Right hindlimb (tissue), 1 donor: ENCODE measurements at regions not wholly inside any gene's neighbourhood (a gene's known extent, or its start where the extent isn't known, plus 50 kb on each side); places are given as distances from the start of the nearest gene placed in this dataset.
"Not testable (repeated sequence)": the region's sequence is repeated elsewhere in the genome, so short reads cannot be mapped to it uniquely, and the experiment has no call there.

Experiments
- DNase-seq: peaks from one replicate; pipeline ENCODE4 v3.0.0-alpha.2; 2018

GRCh38 chr4:53959343-53960120 is 104.9 kb downstream of the CHIC2 start:
- peak; percentile 23 for DNase-seq

GRCh38 chr4:53956454-53956853 is 108.0 kb downstream of the CHIC2 start:
- DNase-seq, result no peak

GRCh38 chr4:53956053-53956452 is 108.4 kb downstream of the CHIC2 start:
- no peak for DNase-seq

- DNase-seq, result no peak
Measured at GRCh38 chr4:53951414-53951813, 113.0 kb downstream of the CHIC2 start.

GRCh38 chr4:53943345-53944085 is 120.9 kb downstream of the CHIC2 start:
- DNase-seq, result no peak

GRCh38 chr4:53942712-53943111 is 121.7 kb downstream of the CHIC2 start:
- DNase-seq, result no peak

- no peak for DNase-seq
Measured at GRCh38 chr4:53941331-53941730, 123.1 kb downstream of the CHIC2 start.

- DNase-seq, result not testable (repeated sequence)
Measured at GRCh38 chr4:53939892-53940291, 124.5 kb downstream of the CHIC2 start.

- no peak for DNase-seq
Measured at GRCh38 chr4:53937918-53938317, 126.5 kb downstream of the CHIC2 start.

GRCh38 chr4:53937327-53937726 is 127.1 kb downstream of the CHIC2 start:
- DNase-seq, result no peak

- DNase-seq, result no peak
Measured at GRCh38 chr4:53935780-53936179, 128.6 kb downstream of the CHIC2 start.

- peak; percentile 78 for DNase-seq
Measured at GRCh38 chr4:53932796-53933610, 131.4 kb downstream of the CHIC2 start.

- DNase-seq, result no peak
Measured at GRCh38 chr4:53931461-53931961, 132.9 kb downstream of the CHIC2 start.

- DNase-seq, result peak; percentile 88
Measured at GRCh38 chr4:53929955-53930798, 134.2 kb downstream of the CHIC2 start.

GRCh38 chr4:53929311-53929710 is 135.1 kb downstream of the CHIC2 start:
- DNase-seq, result no peak

- no peak for DNase-seq
Measured at GRCh38 chr4:53928825-53929224, 135.6 kb downstream of the CHIC2 start.

GRCh38 chr4:53925050-53925605 is 139.3 kb downstream of the CHIC2 start:
- DNase-seq, result no peak

GRCh38 chr4:53924333-53925049 is 139.9 kb downstream of the CHIC2 start:
- DNase-seq, result no peak

- DNase-seq, result no peak
Measured at GRCh38 chr4:53923921-53924320, 140.5 kb downstream of the CHIC2 start.

GRCh38 chr4:53921856-53922255 is 142.5 kb downstream of the CHIC2 start:
- DNase-seq, result no peak

GRCh38 chr4:53920883-53921282 is 143.5 kb downstream of the CHIC2 start:
- no peak for DNase-seq
